HEK293 (cell line): ENCODE measurements at regions not wholly inside any gene's neighbourhood (a gene's known extent, or its start where the extent isn't known, plus 50 kb on each side); places are given as distances from the start of the nearest gene placed in this dataset.

Source experiments
- CTCF ChIA-PET: fragments of 350-600 bp; formaldehyde crosslinking; extraction: SDS; loops from one replicate; lab custom pipeline; 2021; ENCODE audit warnings: antibody characterized with exemption; lab: Yijun Ruan, JAX
- POLR2A ChIA-PET: fragments of 300-600 bp; formaldehyde crosslinking; extraction: SDS; loops from one replicate; lab custom pipeline; 2020; ENCODE audit warnings: antibody characterized with exemption, inconsistent platforms; lab: Yijun Ruan, JAX
- H3K27ac ChIP-seq: fragments of 200-500 bp; sonication (Bioruptor generic); 2 replicates; pipeline ENCODE4 v1.5.1; 2014; ENCODE audit warnings: low read depth, low read length, control low read depth, inconsistent platforms; ENCODE audit errors: extremely low read depth
- H3K36me3 ChIP-seq, 2 experiments: fragments of 200-500 bp in 1 of 2; sonication (Bioruptor generic) in 1 of 2; 1 replicate in 1 of 2; 2 replicates in 1 of 2; pipeline ENCODE4 v1.5.1; 2014 to 2017; ENCODE audit warnings: inconsistent platforms in 2 of 2, low read length in 2 of 2; ENCODE audit not compliant: control insufficient read depth in 2 of 2, insufficient read depth in 1 of 2
- H3K4me1 ChIP-seq: fragments of 200-500 bp; sonication (Bioruptor generic); 2 replicates; pipeline ENCODE4 v1.5.1; 2014; ENCODE audit warnings: mild to moderate bottlenecking, low read length, inconsistent platforms; ENCODE audit not compliant: control insufficient read depth, insufficient read depth
- H3K4me3 ChIP-seq: 2 replicates; pipeline ENCODE4 v1.5.1; 2011; ENCODE audit warnings: low read depth, mild to moderate bottlenecking, control low read depth, low read length, moderate library complexity
- H3K9me3 ChIP-seq: fragments of 200-500 bp; sonication (Bioruptor generic); 2 replicates; pipeline ENCODE4 v1.5.1; 2014; ENCODE audit warnings: low read depth, low read length, inconsistent platforms; ENCODE audit not compliant: control insufficient read depth, insufficient read depth
- MZF1 ChIP-seq: fragments of 450-650 bp; formaldehyde crosslinking; IDR thresholded peaks from 2 replicates; pipeline ENCODE4 v1.5.1; 2017; ENCODE audit warnings: missing biosample characterization, missing genetic modification characterization, borderline replicate concordance
- SP7 ChIP-seq: fragments of 450-650 bp; formaldehyde crosslinking; IDR thresholded peaks from 2 replicates; pipeline ENCODE4 v1.5.1; 2016; ENCODE audit warnings: missing biosample characterization, missing genetic modification characterization
- ZIC2 ChIP-seq: fragments of 450-650 bp; formaldehyde crosslinking; IDR thresholded peaks from 2 replicates; pipeline ENCODE4 v1.5.1; 2016; ENCODE audit warnings: missing biosample characterization, missing genetic modification characterization
- ZNF157 ChIP-seq: fragments of 450-650 bp; formaldehyde crosslinking; IDR thresholded peaks from 2 replicates; pipeline ENCODE4 v1.5.1; 2016; ENCODE audit warnings: missing biosample characterization, missing genetic modification characterization
- ZNF174 ChIP-seq: fragments of 450-650 bp; formaldehyde crosslinking; IDR thresholded peaks from 2 replicates; pipeline ENCODE4 v1.5.0; 2017; ENCODE audit warnings: missing biosample characterization, mild to moderate bottlenecking, missing genetic modification characterization
- ZNF184 ChIP-seq: fragments of 450-650 bp; IDR thresholded peaks from 2 replicates; pipeline ENCODE4 v1.5.1; 2018; ENCODE audit warnings: missing biosample characterization, mild to moderate bottlenecking, missing genetic modification characterization
- ZNF292 ChIP-seq: fragments of 450-650 bp; formaldehyde crosslinking; IDR thresholded peaks from 2 replicates; pipeline ENCODE4 v1.5.1; 2016; ENCODE audit warnings: low read depth, missing biosample characterization, missing genetic modification characterization, borderline replicate concordance
- ZNF302 ChIP-seq: fragments of 450-650 bp; formaldehyde crosslinking; IDR thresholded peaks from 2 replicates; pipeline ENCODE4 v1.5.1; 2016; ENCODE audit warnings: missing biosample characterization, missing genetic modification characterization, low read depth
- ZNF324 ChIP-seq: fragments of 450-650 bp; formaldehyde crosslinking; IDR thresholded peaks from 2 replicates; pipeline ENCODE4 v1.5.1; 2016; ENCODE audit warnings: missing biosample characterization, missing genetic modification characterization
- ZNF394 ChIP-seq: fragments of 450-650 bp; formaldehyde crosslinking; IDR thresholded peaks from 2 replicates; pipeline ENCODE4 v1.5.1; 2016; ENCODE audit warnings: missing biosample characterization, missing genetic modification characterization, mild to moderate bottlenecking, moderate library complexity, borderline replicate concordance
- ZNF521 ChIP-seq: fragments of 450-650 bp; formaldehyde crosslinking; IDR thresholded peaks from 2 replicates; pipeline ENCODE4 v1.5.1; 2017; ENCODE audit warnings: missing biosample characterization, mild to moderate bottlenecking, missing genetic modification characterization
- ZNF548 ChIP-seq: fragments of 450-650 bp; formaldehyde crosslinking; IDR thresholded peaks from 2 replicates; pipeline ENCODE4 v1.5.1; 2016; ENCODE audit warnings: missing biosample characterization, missing genetic modification characterization
- ZNF549 ChIP-seq: fragments of 450-650 bp; IDR thresholded peaks from 2 replicates; pipeline ENCODE4 v1.5.1; 2018; ENCODE audit warnings: missing biosample characterization, missing genetic modification characterization, mild to moderate bottlenecking, inconsistent platforms, moderate library complexity
- ZNF610 ChIP-seq: fragments of 450-650 bp; formaldehyde crosslinking; IDR thresholded peaks from 2 replicates; pipeline ENCODE4 v1.5.1; 2016; ENCODE audit warnings: missing biosample characterization, missing genetic modification characterization, borderline replicate concordance
- ZNF623 ChIP-seq: fragments of 450-650 bp; formaldehyde crosslinking; IDR thresholded peaks from 2 replicates; pipeline ENCODE4 v1.5.1; 2016; ENCODE audit warnings: missing biosample characterization, missing genetic modification characterization
- ZNF626 ChIP-seq: fragments of 450-650 bp; sonication (Bioruptor Pico); formaldehyde crosslinking; IDR thresholded peaks from 2 replicates; pipeline ENCODE4 v1.5.1; 2018; ENCODE audit warnings: missing biosample characterization, missing genetic modification characterization, inconsistent platforms
- ZNF768 ChIP-seq: fragments of 450-650 bp; formaldehyde crosslinking; IDR thresholded peaks from 2 replicates; pipeline ENCODE4 v1.5.1; 2018; ENCODE audit warnings: missing biosample characterization, mild to moderate bottlenecking, missing genetic modification characterization
- ZNF777 ChIP-seq: fragments of 450-650 bp; formaldehyde crosslinking; IDR thresholded peaks from 2 replicates; pipeline ENCODE4 v1.5.1; 2017; ENCODE audit warnings: missing biosample characterization, missing genetic modification characterization, borderline replicate concordance
- ZNF830 ChIP-seq: fragments of 450-650 bp; IDR thresholded peaks from 2 replicates; pipeline ENCODE4 v1.5.0; 2018; ENCODE audit warnings: missing biosample characterization, missing genetic modification characterization, low read depth, mild to moderate bottlenecking, moderate library complexity
- TF ChIP-seq, protein P1 (sequence below): sonication (generic); formaldehyde crosslinking; IDR thresholded peaks from 2 replicates; pipeline ENCODE4 v1.8.1; 2022; ENCODE audit warnings: mild to moderate bottlenecking, moderate library complexity, missing genetic modification reagents
- TF ChIP-seq, protein P2 (sequence below): fragments of 450-650 bp; formaldehyde crosslinking; IDR thresholded peaks from 2 replicates; pipeline ENCODE4 v1.5.1; 2016; ENCODE audit warnings: missing biosample characterization, missing genetic modification characterization
- TF ChIP-seq, protein P3 (sequence below): fragments of 450-650 bp; formaldehyde crosslinking; IDR thresholded peaks from 2 replicates; pipeline ENCODE4 v1.5.1; 2016; ENCODE audit warnings: missing biosample characterization, missing genetic modification characterization
- TF ChIP-seq, protein P4 (sequence below): fragments of 450-650 bp; formaldehyde crosslinking; IDR thresholded peaks from 2 replicates; pipeline ENCODE4 v1.5.1; 2016; ENCODE audit warnings: missing biosample characterization, missing genetic modification characterization

DNA sequence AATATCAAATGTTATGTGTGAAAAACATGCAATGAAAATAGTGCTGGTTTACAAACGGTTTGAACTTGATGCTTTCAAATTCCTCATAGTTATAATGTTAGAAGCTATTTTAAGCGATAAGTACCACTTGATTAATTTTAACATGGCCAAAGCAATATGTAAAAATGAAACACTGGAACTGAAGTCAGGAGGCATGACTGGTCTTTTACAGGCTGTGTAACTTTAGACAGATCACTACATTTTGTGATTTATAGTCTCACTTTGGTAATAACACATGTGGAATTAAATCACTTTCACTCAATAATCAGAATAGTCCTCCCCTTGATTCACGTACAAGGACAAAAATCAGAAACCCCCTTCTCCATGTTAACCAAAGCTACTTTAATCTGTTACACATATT lies 482.7 kb upstream of the NECTIN3 start:
- TF ChIP-seq, protein P1, sequence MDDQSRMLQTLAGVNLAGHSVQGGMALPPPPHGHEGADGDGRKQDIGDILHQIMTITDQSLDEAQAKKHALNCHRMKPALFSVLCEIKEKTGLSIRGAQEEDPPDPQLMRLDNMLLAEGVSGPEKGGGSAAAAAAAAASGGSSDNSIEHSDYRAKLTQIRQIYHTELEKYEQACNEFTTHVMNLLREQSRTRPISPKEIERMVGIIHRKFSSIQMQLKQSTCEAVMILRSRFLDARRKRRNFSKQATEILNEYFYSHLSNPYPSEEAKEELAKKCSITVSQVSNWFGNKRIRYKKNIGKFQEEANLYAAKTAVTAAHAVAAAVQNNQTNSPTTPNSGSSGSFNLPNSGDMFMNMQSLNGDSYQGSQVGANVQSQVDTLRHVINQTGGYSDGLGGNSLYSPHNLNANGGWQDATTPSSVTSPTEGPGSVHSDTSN (CRISPR knock-in tag), result no peak
- TF ChIP-seq MZF1 (tag by site-specific recombination) (no peak), ZNF623 (tag by site-specific recombination) (no peak), ZNF292 (tag by site-specific recombination) (no peak), ZNF521 (tag by site-specific recombination) (no peak), ZNF184 (tag by site-specific recombination) (no peak)
- TF ChIP-seq, protein P2, sequence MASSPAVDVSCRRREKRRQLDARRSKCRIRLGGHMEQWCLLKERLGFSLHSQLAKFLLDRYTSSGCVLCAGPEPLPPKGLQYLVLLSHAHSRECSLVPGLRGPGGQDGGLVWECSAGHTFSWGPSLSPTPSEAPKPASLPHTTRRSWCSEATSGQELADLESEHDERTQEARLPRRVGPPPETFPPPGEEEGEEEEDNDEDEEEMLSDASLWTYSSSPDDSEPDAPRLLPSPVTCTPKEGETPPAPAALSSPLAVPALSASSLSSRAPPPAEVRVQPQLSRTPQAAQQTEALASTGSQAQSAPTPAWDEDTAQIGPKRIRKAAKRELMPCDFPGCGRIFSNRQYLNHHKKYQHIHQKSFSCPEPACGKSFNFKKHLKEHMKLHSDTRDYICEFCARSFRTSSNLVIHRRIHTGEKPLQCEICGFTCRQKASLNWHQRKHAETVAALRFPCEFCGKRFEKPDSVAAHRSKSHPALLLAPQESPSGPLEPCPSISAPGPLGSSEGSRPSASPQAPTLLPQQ (tag by site-specific recombination), result no peak
- no peak overlapping the region for H3K4me3 ChIP-seq
- ChIA-PET POLR2A (no interaction called here), CTCF (no interaction called here)
- no peaks in the 10 kb centered on the region for H3K4me1 ChIP-seq
- H3K36me3 ChIP-seq, result no peaks in the 10 kb centered on the region
- H3K9me3 ChIP-seq, result no peaks in the 10 kb centered on the region
- no peak overlapping the region for H3K27ac ChIP-seq

DNA sequence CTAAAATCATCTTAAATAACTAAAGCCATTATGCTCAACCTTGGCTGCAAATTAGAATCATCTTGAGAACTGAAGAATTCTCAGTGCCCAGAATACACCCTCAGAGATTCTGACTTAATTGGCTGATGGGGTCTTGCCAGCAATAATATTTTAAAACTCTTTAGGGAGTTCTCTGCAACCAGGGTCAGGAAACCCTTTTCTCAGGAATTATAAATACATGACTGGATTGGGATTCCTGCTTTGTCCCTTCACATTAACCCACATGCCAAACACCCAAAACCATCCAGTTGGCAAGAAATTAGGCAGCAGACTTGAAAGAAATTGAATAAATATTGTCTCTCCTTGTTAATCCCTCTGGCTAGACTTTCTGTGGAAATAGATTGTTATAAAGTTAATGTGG lies 482.3 kb upstream of the NECTIN3 start:
- Histone ChIP-seq H3K4me1 (no peaks in the 10 kb centered on the region), H3K36me3 (no peaks in the 10 kb centered on the region), H3K4me3 (no peak overlapping the region), H3K9me3 (no peaks in the 10 kb centered on the region)
- POLR2A ChIA-PET, result no interaction called here
- CTCF ChIA-PET, result no interaction called here
- TF ChIP-seq ZNF549 (tag by site-specific recombination) (no peak), ZNF626 (no peak)
- TF ChIP-seq, all 188 proteins: peak for 0
- no peak overlapping the region for H3K27ac ChIP-seq

DNA sequence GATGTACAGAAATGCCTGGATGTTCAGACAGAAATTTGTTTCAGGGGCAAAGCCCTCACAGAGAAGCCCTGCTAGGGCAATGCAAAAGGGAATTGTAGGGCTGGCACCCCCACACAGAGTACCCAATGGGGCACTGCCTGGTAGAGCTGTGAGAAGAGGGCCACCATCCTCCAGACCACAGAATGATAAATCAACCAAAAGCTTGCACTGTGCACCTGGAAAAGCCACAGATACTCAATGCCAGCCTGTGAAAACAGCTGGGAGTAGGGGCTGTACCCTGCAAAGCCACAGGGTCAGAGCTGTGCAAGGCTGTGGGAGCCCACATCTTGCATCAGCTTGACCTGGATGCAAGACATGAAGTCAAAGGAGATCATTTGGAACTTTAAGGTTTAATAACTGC lies 477.9 kb upstream of the NECTIN3 start:
- CTCF ChIA-PET, result no interaction called here
- Histone ChIP-seq H3K9me3 (no peaks in the 10 kb centered on the region), H3K36me3 (no peaks in the 10 kb centered on the region), H3K27ac (no peak overlapping the region), H3K4me1 (no peaks in the 10 kb centered on the region), H3K4me3 (no peak overlapping the region)
- TF ChIP-seq ZNF610 (tag by site-specific recombination) (no peak), ZIC2 (no peak)
- POLR2A ChIA-PET, result no interaction called here

DNA sequence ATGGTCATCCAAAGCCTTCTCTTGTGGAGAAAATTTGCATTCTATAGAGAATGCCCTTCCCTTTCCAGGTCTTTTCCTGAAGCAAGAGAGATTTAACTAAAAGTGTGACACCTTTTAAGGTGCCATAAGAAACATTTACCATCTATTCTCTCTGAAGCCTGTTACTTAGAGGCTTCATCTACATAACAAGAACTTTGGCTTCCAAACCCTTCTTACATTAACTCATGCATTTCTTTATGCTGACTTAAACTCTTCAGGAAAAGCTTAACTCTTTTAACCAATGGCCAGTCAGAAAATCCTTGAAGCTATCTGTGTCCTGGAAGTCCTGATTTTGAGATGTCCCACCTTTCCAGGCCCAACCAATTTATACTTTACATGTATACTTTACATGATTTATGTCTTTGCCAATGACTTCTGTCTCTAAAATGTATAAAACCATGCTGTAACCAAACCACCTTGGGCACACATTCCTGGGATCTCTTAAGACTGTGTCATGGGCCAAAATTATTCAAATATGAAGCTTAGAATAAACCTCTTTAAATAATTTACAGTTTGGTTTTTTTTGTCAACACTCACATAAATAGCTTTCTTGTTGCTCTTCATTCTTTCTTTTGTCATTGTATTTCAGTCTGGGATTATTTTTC lies 472.6 kb upstream of the NECTIN3 start:
- Histone ChIP-seq H3K4me3 (no peak overlapping the region), H3K27ac (no peak overlapping the region), H3K9me3 (no peaks in the 10 kb centered on the region), H3K4me1 (no peaks in the 10 kb centered on the region), H3K36me3 (no peaks in the 10 kb centered on the region)
- ChIA-PET CTCF (no interaction called here), POLR2A (no interaction called here)
- TF ChIP-seq ZNF768 (tag by site-specific recombination) (no peak), ZNF777 (no peak), ZNF830 (tag by site-specific recombination) (no peak), ZNF394 (tag by site-specific recombination) (no peak), MZF1 (tag by site-specific recombination) (no peak), ZNF324 (tag by site-specific recombination) (no peak), SP7 (tag by site-specific recombination) (no peak), ZNF302 (tag by site-specific recombination) (no peak), ZNF174 (tag by site-specific recombination) (no peak), ZNF548 (no peak), ZNF157 (tag by site-specific recombination) (no peak)
- TF ChIP-seq, protein P3, sequence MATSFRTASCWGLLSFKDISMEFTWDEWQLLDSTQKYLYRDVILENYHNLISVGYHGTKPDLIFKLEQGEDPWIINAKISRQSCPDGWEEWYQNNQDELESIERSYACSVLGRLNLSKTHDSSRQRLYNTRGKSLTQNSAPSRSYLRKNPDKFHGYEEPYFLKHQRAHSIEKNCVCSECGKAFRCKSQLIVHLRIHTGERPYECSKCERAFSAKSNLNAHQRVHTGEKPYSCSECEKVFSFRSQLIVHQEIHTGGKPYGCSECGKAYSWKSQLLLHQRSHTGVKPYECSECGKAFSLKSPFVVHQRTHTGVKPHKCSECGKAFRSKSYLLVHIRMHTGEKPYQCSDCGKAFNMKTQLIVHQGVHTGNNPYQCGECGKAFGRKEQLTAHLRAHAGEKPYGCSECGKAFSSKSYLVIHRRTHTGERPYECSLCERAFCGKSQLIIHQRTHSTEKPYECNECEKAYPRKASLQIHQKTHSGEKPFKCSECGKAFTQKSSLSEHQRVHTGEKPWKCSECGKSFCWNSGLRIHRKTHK, result no peak
- TF ChIP-seq, protein P4, sequence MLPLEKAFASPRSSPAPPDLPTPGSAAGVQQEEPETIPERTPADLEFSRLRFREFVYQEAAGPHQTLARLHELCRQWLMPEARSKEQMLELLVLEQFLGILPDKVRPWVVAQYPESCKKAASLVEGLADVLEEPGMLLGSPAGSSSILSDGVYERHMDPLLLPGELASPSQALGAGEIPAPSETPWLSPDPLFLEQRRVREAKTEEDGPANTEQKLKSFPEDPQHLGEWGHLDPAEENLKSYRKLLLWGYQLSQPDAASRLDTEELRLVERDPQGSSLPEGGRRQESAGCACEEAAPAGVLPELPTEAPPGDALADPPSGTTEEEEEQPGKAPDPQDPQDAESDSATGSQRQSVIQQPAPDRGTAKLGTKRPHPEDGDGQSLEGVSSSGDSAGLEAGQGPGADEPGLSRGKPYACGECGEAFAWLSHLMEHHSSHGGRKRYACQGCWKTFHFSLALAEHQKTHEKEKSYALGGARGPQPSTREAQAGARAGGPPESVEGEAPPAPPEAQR (tag by site-specific recombination), result no peak
